ENCODE measurements at regions not wholly inside any gene's neighbourhood (a gene's known extent, or its start where the extent isn't known, plus 50 kb on each side); places are given as distances from the start of the nearest gene placed in this dataset.
A peak's percentile ranks its signal among the peaks of the same experiment; 100 is the strongest.
"Not testable (repeated sequence)": the region's sequence is repeated elsewhere in the genome, so short reads cannot be mapped to it uniquely, and the experiment has no call there.

GRCh38 chr12:125865236-125865635 is 800.0 kb downstream of the AACS start:
- H3K23me2 ChIP-seq (ENCODE audit: low read depth, low read length); H3K36me3 ChIP-seq (ENCODE audit: control insufficient read depth in 2 of 4, insufficient read depth in 4 of 4, low read length in 3 of 4); POLR2A ChIA-PET (ENCODE audit: partially characterized antibody); H3K56ac ChIP-seq (replicated peaks; ENCODE audit: insufficient read length, low read depth, low read length); DNase-seq (ENCODE audit: low read depth in 1 of 2, low spot score in 2 of 2); H2AFZ ChIP-seq (ENCODE audit: low read length); H2BK20ac ChIP-seq (ENCODE audit: low read length); H3K14ac ChIP-seq (ENCODE audit: insufficient read length); H4K91ac ChIP-seq (replicated peaks; ENCODE audit: insufficient read length, low read length); H2BK12ac ChIP-seq (ENCODE audit: low read depth, low read length); H3K4me3 ChIP-seq (ENCODE audit: extremely low read depth in 1 of 4, insufficient read depth in 2 of 4, low read depth in 3 of 4, low read length in 4 of 4); FAIRE-seq; H4K5ac ChIP-seq (ENCODE audit: insufficient read length, low read depth, low read length); H2AK5ac ChIP-seq (ENCODE audit: low read depth, low read length); H3K79me2 ChIP-seq (ENCODE audit: control insufficient read depth in 1 of 2, insufficient read depth in 2 of 2, low read length in 2 of 2); H2BK15ac ChIP-seq (ENCODE audit: low read length); H4K8ac ChIP-seq (ENCODE audit: extremely low read depth, insufficient read depth, low read length); H2BK120ac ChIP-seq (replicated peaks; ENCODE audit: low read depth, low read length); H4K20me1 ChIP-seq (replicated peaks in 1 of 2; ENCODE audit: control insufficient read depth in 1 of 2, insufficient read depth in 2 of 2, low read length in 2 of 2); H3K4me2 ChIP-seq (ENCODE audit: insufficient read depth in 1 of 2, low read depth in 2 of 2, low read length in 2 of 2); H3K18ac ChIP-seq (ENCODE audit: extremely low read depth, low read length); H3K4me1 ChIP-seq (replicated peaks in 1 of 4; ENCODE audit: control insufficient read depth in 3 of 4, insufficient read depth in 4 of 4, low read length in 3 of 4); CTCF ChIA-PET (ENCODE audit: partially characterized antibody); H3K9ac ChIP-seq (replicated peaks in 1 of 4; ENCODE audit: extremely low read depth in 1 of 4, low read depth in 3 of 4, low read length in 3 of 4); H3K23ac ChIP-seq (ENCODE audit: insufficient read length); H3K4ac ChIP-seq (replicated peaks; ENCODE audit: insufficient read length, low read depth, low read length); H3K27ac ChIP-seq (ENCODE audit: low read depth, low read length); H3K27me3 ChIP-seq (replicated peaks in 1 of 4; ENCODE audit: control insufficient read depth in 3 of 4, extremely low read depth in 1 of 4, insufficient read depth in 3 of 4, low read length in 3 of 4); H3K79me1 ChIP-seq (ENCODE audit: low read depth, low read length); H2BK5ac ChIP-seq (ENCODE audit: low read depth, low read length): not testable (repeated sequence)
- 91% methylated on average over 6 of the region's 6 CpGs; no CpG with 5 or more reads in 1 of the 2 experiments for WGBS, 2 experiments (ENCODE audit: extremely low coverage in 1 of 2, insufficient coverage in 1 of 2, insufficient read length in 1 of 2, insufficient replicate concordance in 2 of 2, low coverage in 1 of 2, low lambda C conversion rate in 2 of 2, missing lambda C conversion rate in 1 of 2)
- TF ChIP-seq EP300 (IDR thresholded peaks at IDR 0.05; ENCODE audit: borderline replicate concordance in 1 of 2, low read depth in 2 of 2, low read length in 2 of 2), result peak in 1 of 2 experiments; percentile 39; a peak in 1 of 3 replicates
- H3K9me3 ChIP-seq (ENCODE audit: insufficient read depth in 2 of 2, low read depth in 1 of 2, low read length in 1 of 2), result peaks cover 8 to 18% of the 10 kb centered on the region in 2 experiments; a peak in 3 of 4 replicates
